Pulmonary artery endothelial cell (primary cell): ENCODE measurements at regions not wholly inside any gene's neighbourhood (a gene's known extent, or its start where the extent isn't known, plus 50 kb on each side); places are given as distances from the start of the nearest gene placed in this dataset.

ENCODE experiments used
- DNase-seq: peaks from one replicate; pipeline ENCODE4 v3.0.0-alpha.2; 2011; ENCODE audit warnings: low read depth, low spot score

DNA sequence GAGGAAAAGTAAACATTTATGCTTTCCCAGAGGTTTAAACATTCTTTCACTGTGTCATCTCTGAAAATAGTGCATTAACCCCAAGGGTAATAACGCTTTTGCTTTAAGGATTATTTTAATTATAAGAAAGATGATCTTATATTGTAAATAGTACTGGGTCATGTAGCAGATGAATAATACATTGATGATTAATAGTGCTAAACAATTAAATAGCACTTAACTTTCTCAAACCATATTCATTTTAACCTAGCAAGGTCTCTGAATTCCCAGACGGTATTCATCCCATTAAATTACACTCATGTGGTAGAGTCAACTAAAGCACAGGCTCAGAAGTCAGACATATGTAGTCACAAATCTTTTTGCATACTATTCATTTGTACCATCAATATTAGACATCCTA lies 115.6 kb upstream of the FAR2 start:
- DNase-seq: no peak

DNA sequence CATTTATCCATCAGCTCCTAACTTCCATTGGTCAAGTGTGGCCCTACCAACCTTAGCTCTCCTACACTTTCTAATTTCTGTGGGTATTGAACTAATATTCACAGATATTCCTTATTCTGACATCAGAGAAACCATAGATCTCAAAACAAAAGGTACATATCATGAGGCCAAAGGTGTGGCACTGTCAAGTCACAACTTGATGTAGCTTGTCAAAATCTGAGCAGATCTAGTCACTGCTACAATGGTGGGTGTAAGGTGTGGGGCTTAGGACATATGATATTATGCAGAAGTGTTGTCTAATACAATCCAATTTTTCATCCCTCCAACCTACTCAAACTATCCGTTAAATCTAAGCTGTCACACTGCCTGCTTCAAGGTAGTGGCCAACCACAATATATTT lies 114.0 kb upstream of the FAR2 start:
- no peak for DNase-seq

DNA sequence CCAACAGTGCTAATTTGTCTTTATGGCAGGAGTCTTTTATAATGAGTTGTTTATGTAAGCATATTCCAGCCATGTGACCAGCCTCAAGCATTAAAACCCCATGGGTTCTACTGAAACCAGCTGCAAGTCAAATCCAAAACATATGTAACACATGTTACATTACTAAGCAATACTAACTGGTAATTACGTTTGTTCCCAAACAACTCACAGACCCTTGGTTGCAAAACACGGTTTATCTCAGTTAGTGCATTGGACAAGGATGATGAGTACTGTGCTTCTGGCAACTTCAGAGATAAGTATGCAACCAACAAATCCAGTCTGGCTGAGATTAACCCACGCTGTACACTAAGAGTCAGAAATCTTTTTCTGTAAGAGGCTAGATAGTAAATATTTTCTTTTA lies 110.1 kb upstream of the FAR2 start:
- DNase-seq: no peak

DNA sequence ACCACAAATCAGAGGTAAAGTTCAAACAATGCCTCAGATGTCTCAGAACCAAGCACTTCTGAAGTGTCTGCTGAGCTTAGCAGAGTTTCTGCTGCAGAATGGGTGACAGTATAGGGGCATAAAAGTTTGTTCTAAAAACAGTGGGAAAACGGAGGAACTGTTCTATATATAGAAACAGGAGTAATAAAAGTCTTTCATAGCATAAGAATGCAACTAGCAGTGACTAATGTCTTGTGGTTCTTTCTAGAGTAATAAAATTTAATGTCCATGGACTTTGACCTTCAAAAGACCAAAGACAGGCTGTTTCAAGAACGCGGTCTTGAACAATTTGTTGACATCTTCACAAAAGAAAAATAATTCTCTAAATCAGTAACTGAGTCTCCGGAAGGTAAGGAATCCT lies 107.5 kb upstream of the FAR2 start:
- no peak for DNase-seq

DNA sequence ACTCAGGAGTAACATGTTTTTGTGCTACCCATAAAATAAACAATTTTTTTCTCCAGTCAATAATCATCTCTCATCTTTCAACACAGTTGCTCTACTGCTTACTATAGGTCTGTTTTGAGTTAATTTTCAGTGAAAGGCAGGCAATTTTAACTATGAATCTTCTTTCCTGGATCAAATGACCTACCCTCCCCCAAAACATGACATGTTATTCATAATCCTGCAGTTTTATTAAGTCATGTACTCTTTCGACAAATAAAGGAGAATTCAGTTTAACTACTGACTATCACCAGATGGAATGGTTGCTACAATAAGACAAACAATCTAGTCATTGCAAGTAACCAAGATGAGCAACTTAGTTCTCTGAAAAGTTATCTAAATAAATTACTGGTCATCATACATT lies 106.0 kb upstream of the FAR2 start:
- no peak for DNase-seq

DNA sequence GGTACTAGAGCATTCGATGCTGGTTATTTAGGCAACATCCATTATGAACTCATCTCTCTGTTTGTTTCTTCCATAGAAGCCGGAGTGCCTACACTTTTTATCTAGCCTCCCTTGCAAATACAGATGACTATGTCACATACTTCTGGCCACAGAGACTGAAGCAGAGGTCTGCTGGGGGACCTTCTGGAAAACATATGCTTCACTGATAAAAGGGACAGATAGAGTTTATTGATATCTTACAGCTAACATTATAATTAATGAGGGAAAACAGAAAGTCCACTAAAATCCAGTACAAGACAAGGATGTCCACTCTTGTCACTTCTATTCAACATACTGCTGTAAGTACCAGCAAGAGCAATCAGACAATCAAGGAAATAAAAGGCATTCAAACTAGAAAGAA lies 104.3 kb upstream of the FAR2 start:
- DNase-seq: no peak

DNA sequence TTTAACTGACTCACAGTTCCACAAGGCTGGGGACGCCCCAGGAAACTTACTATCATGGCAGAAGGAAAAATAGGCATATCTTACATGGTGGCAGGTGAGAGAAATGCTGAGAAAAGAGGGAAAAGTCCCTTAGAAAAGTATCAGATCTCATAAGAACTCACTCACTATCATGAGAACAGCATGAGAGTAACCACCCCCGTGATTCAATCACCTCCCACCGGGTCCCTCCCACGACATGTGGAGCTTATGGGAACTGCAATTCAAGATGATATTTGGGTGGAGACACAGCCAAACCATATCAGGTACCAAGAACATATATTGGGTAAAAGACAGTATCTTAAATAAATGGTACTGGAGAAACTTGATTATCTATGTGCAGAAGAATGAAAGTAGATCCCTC lies 100.3 kb upstream of the FAR2 start:
- no peak for DNase-seq

DNA sequence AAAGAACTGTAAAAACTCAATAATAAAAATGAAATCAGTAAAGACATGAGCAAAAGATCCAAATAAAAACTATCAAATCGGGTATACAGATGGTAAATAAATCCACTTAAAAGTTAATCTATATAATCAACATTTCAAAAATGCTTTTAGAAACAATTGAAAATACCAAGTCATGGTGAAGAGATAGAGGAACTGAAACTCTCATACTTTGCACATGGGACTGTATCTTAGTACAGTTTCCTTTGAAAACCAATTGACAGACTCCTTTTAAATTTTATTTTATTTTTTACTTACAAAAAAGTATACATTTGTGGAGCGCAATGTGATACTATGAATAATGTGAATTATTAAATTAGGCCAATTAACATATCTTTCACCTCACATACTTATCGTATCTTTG lies 98.6 kb upstream of the FAR2 start:
- DNase-seq: no peak

DNA sequence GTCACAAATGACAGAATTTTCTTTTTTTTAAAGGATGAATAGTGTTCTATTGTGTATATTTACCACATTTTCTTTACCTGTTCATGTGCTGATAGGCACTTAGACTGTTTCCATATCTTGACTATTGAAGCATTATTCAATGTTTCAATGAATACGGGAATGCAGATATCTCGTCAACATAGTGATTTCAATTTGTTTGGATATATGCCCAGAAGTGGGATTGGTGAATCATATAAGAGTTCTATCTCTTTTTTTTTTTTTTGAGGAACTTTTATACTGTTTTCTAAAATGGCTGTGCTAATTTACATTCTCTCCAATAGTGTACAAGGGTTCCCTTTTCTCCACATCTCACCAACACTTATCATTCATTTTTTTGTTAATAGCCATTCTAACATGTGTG lies 97.9 kb upstream of the FAR2 start:
- no peak for DNase-seq

DNA sequence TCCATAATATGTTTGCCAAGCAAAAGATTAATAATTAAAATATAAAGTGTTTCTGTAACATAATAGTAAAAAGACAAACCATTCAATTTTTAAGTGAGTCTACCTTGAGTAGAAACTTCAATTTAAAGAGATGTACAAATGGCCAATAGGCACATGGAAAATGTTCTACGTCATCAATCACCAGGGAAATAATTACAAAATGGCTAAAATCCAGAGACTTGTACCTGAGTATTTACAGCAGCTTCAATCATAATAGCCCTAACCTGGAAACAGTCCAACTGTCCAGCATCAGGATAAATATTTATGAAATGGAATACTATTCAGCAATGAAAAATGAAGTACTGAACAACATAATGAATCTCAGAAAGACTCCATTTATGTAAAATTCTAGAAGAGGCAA lies 95.5 kb upstream of the FAR2 start:
- DNase-seq: no peak

DNA sequence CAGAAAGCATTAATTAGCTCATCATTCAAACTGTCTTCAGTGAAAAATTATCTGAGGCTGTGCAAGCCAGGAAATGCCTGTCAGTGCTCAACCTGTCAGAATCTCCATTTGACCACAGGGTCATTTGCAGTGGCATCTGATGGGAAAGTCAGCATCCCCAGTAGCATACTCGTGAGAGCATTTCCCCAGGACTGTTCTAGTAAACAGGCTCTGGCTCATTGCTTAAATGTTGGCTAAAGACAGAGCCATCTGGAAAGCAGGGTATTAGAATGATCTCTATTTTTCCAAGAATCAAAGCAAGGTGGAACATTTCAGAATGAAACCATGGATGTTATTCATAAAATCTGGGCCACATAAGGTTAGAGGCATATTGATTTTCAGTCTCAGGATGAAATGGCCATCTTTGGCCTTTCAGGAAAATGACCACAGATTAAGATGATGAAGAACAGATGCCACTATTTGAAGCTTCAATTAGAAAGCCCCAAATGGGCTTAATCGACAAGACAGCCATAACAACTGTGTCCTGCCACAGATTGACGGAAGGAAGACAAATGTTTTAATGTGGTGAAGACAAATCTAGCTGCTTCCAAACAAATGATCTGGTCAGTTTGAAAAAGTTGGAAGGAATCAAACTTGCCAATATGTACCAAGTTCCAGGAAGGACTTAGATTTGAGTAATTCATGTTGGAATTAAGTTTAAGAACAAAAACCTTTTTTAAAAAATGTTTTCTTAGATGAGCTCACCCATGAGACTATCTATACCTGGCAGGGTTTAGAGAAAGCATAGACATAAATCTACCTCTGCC lies 94.0 kb upstream of the FAR2 start:
- no peak for DNase-seq

DNA sequence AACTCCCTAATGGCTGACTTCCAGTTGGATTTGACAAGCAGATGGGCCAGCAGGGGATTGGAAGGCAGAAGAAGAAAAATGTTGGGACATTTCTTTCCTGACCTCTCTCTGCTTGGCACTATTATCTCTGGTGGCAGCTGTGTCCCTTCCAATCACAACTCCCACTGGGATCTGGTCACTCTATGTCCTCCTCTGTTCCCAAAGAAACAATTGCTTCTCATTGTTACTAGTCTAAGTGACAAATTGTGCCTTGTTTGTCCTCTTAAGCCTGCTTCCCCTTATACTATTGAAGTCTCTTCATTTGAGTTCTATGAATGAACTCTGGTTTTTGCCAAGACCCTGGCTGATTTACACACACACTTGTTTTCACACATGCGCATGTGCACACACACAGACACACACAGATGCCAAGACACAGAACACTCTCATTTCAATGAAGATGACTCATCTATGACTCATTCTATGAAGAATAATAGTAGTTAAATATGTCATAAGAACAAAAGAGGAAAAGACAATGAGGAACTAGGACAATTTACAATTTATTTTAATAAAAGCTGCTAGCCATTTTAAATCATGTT lies 83.0 kb upstream of the FAR2 start:
- DNase-seq: peak; percentile 32

DNA sequence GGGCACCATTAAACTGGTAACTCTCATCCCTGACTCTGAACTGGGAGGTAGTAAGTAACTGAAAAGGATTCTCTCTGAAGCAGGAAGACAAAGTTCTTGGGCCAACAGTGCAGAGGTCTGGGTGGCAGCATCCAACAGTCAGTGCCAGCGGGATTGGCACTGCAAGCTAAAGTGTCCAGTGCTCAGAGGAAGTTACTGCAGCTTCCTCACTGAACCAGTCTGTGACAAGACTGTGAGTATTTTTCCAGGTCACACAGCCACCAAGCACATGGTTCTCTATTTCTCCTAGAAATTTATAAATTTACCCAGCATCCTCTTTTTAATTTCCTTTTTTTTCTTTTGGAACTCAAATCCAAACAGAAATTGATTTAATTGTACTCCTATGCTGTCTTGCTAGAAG lies 81.6 kb upstream of the FAR2 start:
- DNase-seq: no peak

DNA sequence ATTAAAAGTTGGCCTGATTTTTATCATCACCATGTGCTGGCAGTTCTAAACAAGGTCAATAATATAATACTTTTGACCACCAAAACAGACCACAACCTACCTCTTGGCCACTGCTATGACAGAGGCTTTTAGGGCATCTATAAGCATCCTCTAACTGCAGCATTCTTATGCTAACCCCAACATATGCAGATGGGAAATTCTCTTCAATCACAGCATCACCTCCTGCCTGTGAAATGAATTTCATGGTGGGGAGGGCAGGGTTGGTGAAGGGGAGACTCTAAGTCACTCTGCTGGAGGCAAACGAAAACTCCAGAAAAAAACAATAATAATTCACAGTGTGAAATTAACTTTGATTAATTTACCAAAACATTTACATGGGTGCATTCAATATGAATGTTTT lies 78.8 kb upstream of the FAR2 start:
- no peak for DNase-seq

DNA sequence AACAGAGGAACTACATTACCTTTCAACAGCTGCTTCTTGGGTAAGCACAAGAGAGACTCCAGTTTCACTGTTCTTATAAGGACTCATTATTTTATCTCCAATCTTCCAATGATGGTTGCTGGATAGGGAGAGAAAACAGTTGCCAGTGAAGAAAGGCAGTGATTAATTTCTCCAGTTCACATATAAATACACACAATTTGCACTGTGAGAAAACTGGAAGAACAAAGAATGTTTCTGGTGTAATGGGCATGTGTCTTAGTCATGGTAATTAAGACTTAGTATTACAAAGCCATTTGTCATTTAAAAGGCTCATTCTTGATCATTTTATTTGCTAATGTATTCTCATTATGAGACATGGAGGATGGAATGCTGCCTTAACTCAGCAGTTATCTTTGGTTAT lies 78.0 kb upstream of the FAR2 start:
- DNase-seq: no peak

DNA sequence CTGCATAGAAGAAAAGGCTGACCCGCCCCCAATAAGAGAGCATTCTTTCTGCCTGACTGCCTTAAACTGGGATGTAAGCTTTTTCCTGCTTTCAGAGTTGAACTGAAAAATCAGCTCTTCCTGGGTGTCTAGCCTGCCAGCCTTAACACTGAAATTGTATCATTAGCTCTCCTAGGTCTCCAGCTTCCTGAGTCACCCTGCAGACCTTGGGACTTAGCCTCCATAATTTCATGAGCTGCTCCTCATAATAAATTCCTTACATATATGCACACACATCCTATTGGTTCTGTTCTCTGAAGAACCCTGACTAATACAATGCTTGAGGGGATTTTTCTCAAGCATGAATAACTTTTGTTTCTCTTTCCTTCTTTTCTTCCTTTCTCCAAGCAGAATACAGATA lies 76.4 kb upstream of the FAR2 start:
- DNase-seq: no peak

DNA sequence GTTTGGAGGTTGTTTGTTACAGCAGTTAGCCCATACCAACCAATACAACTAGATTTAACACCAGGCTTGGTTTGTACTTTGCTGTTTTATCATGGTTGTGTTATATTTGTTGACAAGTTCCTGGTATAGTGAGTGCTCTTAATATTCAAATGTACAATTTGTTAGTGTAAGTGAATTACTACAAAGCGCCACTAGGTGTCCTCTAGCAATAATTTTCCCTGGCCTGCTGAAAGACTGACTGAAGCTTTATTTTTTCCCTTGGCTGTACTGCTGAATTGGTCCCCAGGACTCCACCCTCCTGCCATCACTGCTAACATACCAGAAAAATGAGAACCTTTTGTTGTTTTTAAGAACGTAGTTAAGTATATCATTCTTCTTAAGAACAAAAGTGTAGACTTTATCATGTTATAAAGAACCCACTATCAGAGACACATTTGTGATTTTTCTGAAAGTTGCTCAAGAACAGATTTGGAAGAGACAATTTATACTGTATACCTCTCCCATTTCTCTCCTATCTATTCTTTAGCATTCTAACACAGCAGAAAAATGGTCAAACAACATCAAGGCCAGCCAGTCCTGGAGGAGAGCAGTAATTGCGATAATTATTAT lies 75.3 kb upstream of the FAR2 start:
- DNase-seq: peak; percentile 7

DNA sequence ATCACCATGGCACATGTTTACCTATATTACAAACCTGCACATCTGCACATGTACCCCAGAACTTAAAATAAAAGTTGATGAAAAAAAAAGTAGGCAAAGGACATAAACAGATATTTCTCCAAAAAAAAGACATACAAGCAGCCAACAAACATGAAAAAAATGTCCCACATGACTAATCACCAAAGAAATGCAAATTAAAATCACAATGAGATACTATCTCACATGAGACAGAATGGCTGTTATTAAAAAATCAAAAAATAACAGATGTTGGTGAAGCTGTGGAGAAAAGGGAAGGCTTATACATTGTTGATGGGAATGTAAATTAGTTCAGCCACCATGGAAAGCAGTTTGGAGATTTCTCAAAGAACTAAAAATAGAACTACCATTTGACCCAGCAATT lies 68.0 kb upstream of the FAR2 start:
- DNase-seq: no peak

DNA sequence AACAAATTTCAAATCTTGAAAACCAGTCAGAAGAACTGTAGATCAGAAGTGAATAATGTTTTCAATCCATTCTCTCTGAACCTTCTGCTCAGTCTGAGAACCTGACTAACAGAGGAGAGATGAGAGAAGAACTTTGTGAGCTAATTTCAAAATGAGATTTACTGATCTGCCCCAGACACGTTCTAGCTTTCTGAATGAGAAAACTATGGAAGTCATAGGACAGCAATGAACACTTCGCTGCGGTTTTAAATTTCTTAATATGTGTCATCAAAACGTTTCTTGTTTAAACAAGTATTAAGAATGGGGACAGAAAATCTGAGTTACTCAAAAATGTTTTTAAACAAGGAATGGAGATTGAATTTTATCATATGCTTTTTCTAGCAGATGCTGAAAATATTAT lies 66.6 kb upstream of the FAR2 start:
- DNase-seq: no peak

DNA sequence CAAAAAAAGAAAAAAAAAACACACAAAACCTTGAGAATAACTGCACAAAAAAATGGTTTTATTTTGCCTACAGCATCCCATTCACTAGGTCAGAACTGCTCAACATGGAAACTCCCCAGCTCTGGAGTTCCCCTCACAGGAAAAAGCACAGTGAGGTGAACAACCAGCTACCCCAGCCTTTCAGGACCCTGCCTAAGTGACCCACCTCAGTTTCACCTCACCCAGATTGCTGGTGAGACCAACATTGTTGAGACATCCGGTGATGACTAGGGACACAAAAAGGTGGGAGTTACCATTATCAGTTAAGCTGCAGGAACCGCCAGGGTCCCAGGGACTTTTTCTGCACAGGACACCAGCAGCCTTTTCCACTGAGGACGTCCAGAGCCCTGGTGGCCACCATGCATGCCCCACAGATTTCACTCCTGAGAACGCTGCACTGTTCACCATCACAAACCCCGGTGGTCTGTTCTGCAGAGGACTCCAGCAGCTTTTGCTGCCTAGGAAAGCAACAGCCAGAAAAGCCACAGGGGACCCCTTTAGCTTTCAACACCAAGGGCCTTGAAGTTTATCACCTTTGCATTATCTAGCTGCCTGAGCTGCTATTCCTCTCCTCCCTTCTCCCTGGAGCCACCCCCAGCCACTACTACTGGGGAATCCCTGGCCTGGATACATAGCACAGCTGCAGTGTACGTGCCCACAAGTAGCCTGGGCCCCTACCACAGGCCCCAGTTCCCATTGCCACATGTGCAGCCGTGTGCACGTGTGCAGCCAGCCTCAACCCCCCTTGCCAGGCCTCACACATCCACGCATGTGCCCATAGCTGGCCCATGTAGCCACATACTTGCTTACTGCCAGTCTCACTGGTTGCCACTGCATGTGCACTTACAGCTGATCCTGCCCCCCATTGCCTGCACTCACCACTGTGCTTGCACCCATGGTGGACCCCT lies 62.5 kb upstream of the FAR2 start:
- DNase-seq: no peak

DNA sequence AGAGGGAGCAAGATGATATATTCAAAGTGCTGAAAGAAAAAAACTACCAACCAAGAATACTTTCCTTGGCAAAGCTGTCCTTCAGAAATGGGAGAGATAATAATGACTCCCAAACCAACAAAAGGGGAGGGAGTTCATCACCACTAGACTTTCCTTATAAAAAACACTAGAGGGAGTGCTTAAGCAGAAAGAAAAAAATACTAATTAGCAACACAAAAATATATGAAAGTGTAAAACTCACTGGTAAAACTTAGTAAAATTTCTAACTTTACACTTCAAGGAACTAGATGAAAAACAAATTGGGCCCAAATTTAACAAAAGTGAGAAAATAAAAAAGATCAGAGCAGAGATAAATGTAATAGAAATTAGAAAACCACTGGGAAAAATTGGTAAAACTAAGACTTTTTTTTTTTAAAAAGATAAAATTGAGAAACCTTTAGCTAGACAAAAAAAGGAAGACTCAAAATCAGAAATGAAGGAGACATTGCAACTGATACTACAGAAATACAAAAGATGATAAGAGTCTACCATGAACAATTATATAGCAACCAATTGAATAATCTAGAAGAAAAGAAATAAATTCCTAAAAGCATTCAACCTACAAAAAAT lies 60.4 kb upstream of the FAR2 start:
- no peak for DNase-seq
